Ascending aorta (tissue), 2 donors: ENCODE measurements at regions not wholly inside any gene's neighbourhood (a gene's known extent, or its start where the extent isn't known, plus 50 kb on each side); places are given as distances from the start of the nearest gene placed in this dataset.
"Not testable (repeated sequence)": the region's sequence is repeated elsewhere in the genome, so short reads cannot be mapped to it uniquely, and the experiment has no call there.

ENCODE experiments used
- DNase-seq, 2 donors: peaks; one replicate each; pipeline ENCODE4 v3.0.0-alpha.2; 2019; ENCODE audit warnings: low spot score in 2 of 2
- H3K27ac ChIP-seq, 2 donors: fragments of 200-600 bp; sonication (generic); one replicate each; pipeline ENCODE4 v1.5.1; 2016 to 2017; ENCODE audit warnings: mild to moderate bottlenecking in 1 of 2
- H3K27me3 ChIP-seq: fragments of 200-600 bp; sonication (generic); one replicate; pipeline ENCODE4 v1.5.1; 2017
- H3K36me3 ChIP-seq, 2 donors: fragments of 200-600 bp; sonication (generic); one replicate each; pipeline ENCODE4 v1.5.1; 2016
- H3K4me1 ChIP-seq, 2 donors: fragments of 200-600 bp; sonication (generic); one replicate each; pipeline ENCODE4 v1.5.1; 2016 to 2017; ENCODE audit warnings: mild to moderate bottlenecking in 1 of 2
- H3K4me3 ChIP-seq, 2 donors: fragments of 200-600 bp; sonication (generic); one replicate each; pipeline ENCODE4 v1.5.1; 2016 to 2017; ENCODE audit warnings: mild to moderate bottlenecking in 1 of 2
- H3K9me3 ChIP-seq, 2 donors: fragments of 200-600 bp; sonication (generic); one replicate each; pipeline ENCODE4 v1.5.1; 2016
- intact Hi-C: fragments of 100-400 bp; cut with DNase I; formaldehyde crosslinking; loops from one replicate; pipeline ENCODE4 v1.15.1; 2023
- TF ChIP-seq, protein P1 (sequence below), 3 experiments: fragments of 200-600 bp in 2 of 3; fragments of 450-650 bp in 1 of 3; sonication (generic) in 2 of 3; IDR thresholded peaks; one replicate each; pipeline ENCODE4 v1.5.1; 2016 to 2019; ENCODE audit warnings: antibody characterized with exemption in 3 of 3, mild to moderate bottlenecking in 1 of 3, moderate library complexity in 1 of 3

- intact Hi-C loops = no loop called here
- TF ChIP-seq, protein P1, sequence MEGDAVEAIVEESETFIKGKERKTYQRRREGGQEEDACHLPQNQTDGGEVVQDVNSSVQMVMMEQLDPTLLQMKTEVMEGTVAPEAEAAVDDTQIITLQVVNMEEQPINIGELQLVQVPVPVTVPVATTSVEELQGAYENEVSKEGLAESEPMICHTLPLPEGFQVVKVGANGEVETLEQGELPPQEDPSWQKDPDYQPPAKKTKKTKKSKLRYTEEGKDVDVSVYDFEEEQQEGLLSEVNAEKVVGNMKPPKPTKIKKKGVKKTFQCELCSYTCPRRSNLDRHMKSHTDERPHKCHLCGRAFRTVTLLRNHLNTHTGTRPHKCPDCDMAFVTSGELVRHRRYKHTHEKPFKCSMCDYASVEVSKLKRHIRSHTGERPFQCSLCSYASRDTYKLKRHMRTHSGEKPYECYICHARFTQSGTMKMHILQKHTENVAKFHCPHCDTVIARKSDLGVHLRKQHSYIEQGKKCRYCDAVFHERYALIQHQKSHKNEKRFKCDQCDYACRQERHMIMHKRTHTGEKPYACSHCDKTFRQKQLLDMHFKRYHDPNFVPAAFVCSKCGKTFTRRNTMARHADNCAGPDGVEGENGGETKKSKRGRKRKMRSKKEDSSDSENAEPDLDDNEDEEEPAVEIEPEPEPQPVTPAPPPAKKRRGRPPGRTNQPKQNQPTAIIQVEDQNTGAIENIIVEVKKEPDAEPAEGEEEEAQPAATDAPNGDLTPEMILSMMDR (IDR thresholded peaks at IDR 0.05) = no peak
- no peaks in the 10 kb centered on the region for H3K4me1 ChIP-seq
Observed at GRCh38 chr11:35046681-35047080, 92.3 kb upstream of the CD44 start.

DNA sequence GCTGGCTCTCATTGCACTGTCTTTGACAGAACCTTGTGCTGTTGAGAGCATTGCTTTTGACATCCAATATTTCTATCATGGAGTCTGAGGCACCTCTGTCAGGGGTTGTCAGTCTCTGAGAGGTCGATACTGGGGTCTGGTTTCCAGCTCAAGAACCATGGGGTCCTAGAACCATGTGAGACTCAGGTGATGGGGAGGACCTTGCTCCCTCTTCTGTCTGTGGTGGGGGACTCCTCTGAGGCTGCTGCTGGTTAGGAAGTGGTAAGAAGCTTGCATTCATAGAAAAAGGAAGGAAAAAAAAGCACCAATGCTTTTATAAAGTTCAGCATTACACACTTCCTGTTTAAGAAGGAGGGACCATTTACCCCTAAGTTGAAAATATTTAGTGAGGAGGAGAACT lies 91.8 kb upstream of the CD44 start:
- H3K27me3 ChIP-seq = no peaks in the 10 kb centered on the region
- intact Hi-C loops = no loop called here
- no peaks in the 10 kb centered on the region for H3K9me3 ChIP-seq
- no peak for DNase-seq
- H3K27ac ChIP-seq = no peak overlapping the region
- TF ChIP-seq, protein P1 (IDR thresholded peaks at IDR 0.05) = no peak
- H3K4me1 ChIP-seq = no peaks in the 10 kb centered on the region
- H3K36me3 ChIP-seq = no peaks in the 10 kb centered on the region
- no peak overlapping the region for H3K4me3 ChIP-seq

More at GRCh38 chr11:35046681-35047080, 92.3 kb upstream of the CD44 start:
- H3K27me3 ChIP-seq = no peaks in the 10 kb centered on the region
- DNase-seq = no peak
- H3K36me3 ChIP-seq = no peaks in the 10 kb centered on the region
- H3K27ac ChIP-seq = no peak overlapping the region
- no peak overlapping the region for H3K4me3 ChIP-seq
- no peaks in the 10 kb centered on the region for H3K9me3 ChIP-seq

DNA sequence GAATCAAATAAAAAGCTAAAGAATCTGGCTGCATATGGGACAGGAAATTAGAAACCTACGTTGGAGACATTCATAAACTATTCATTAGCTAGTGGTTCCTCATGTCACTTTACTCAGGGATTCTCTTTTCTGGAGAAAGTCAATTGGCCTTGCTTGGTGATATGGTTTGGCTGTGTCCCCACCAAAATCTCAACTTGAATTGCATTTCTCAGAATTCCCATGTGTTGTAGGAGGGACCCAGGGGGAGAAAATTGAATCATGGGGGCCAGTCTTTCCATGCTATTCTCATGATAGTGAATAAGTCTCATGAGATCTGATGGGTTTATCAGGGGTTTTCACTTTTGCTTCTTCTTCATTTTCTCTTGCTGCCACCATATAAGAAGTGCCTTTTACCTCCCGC lies 91.2 kb upstream of the CD44 start:
- Histone ChIP-seq H3K9me3 (no peaks in the 10 kb centered on the region), H3K36me3 (no peaks in the 10 kb centered on the region), H3K27me3 (no peaks in the 10 kb centered on the region), H3K4me1 (no peaks in the 10 kb centered on the region), H3K4me3 (no peak overlapping the region), H3K27ac (no peak overlapping the region)
- TF ChIP-seq, protein P1 (IDR thresholded peaks at IDR 0.05) = no peak
- intact Hi-C loops = no loop called here
- no peak for DNase-seq

DNA sequence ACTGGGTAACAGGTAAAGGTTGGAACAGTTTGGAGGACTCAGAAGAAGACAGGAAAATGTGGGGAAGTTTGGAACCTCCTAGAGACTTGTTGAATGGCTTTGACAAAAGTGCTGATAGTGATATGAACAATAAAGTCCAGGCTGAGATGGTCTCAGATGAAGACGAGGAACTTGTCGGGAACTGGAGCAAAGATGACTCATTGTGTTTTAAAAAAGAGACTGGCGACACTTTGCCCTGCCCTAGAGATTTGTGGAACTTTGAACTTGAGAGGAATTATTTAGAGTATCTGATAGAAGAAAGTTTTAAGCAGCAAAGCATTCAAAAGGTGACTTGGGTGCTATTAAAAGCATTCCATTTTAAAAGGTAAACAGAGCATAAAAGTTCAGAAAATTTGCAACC lies 90.6 kb upstream of the CD44 start:
- H3K4me1 ChIP-seq, H3K4me3 ChIP-seq, intact Hi-C loops, H3K27me3 ChIP-seq, H3K27ac ChIP-seq, H3K36me3 ChIP-seq, DNase-seq, H3K9me3 ChIP-seq: not testable (repeated sequence)

GRCh38 chr11:35049859-35050531 lies 89.0 kb upstream of the CD44 start:
- Histone ChIP-seq H3K4me3 (no peak overlapping the region), H3K9me3 (no peaks in the 10 kb centered on the region), H3K4me1 (no peaks in the 10 kb centered on the region), H3K27ac (no peak overlapping the region), H3K27me3 (no peaks in the 10 kb centered on the region), H3K36me3 (no peaks in the 10 kb centered on the region)
- no peak for DNase-seq
- TF ChIP-seq, protein P1 (IDR thresholded peaks at IDR 0.05) = no peak
- intact Hi-C loops = no loop called here

GRCh38 chr11:35050541-35050995 lies 88.4 kb upstream of the CD44 start:
- H3K4me3 ChIP-seq = no peak overlapping the region
- intact Hi-C loops = no loop called here
- no peaks in the 10 kb centered on the region for H3K9me3 ChIP-seq
- TF ChIP-seq, protein P1 (IDR thresholded peaks at IDR 0.05) = no peak
- no peak overlapping the region for H3K27ac ChIP-seq
- H3K4me1 ChIP-seq = no peaks in the 10 kb centered on the region
- no peaks in the 10 kb centered on the region for H3K27me3 ChIP-seq
- no peak for DNase-seq
- H3K36me3 ChIP-seq = no peaks in the 10 kb centered on the region
